ENCODE measurements at regions not wholly inside any gene's neighbourhood (a gene's known extent, or its start where the extent isn't known, plus 50 kb on each side); places are given as distances from the start of the nearest gene placed in this dataset.

DNA sequence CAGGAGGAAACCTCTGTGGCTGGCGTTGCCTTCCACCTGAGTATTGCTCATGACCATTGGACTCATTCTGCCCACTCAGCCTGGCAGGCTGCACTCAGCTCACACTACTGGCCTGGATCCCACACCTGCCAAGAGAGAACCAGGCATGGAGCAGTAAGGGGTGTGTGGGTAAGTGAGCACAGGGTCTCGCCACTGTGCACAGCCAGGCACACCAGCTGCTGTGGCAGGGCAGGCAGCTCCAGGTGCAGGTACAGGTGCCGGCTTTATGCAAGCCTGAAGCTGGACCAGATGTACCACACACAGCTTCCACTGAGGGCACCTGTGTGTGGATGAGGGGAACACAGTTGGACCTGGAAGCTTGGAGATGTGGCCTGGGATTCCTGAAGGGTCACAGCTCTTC, 295.2 kb upstream of the SNX7 start:
- TF ChIP-seq, protein P1, sequence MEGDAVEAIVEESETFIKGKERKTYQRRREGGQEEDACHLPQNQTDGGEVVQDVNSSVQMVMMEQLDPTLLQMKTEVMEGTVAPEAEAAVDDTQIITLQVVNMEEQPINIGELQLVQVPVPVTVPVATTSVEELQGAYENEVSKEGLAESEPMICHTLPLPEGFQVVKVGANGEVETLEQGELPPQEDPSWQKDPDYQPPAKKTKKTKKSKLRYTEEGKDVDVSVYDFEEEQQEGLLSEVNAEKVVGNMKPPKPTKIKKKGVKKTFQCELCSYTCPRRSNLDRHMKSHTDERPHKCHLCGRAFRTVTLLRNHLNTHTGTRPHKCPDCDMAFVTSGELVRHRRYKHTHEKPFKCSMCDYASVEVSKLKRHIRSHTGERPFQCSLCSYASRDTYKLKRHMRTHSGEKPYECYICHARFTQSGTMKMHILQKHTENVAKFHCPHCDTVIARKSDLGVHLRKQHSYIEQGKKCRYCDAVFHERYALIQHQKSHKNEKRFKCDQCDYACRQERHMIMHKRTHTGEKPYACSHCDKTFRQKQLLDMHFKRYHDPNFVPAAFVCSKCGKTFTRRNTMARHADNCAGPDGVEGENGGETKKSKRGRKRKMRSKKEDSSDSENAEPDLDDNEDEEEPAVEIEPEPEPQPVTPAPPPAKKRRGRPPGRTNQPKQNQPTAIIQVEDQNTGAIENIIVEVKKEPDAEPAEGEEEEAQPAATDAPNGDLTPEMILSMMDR (IDR thresholded peaks at IDR 0.05) = no peak
- TF ChIP-seq POLR2A (IDR thresholded peaks at IDR 0.05) = no peak
- H3K36me3 ChIP-seq (replicated peaks in 1 of 2; ENCODE audit: insufficient read depth in 1 of 2, low read depth in 2 of 2) = no peaks in the 10 kb centered on the region
- 78% methylated on average over 3 of the region's 3 CpGs; no CpG with 5 or more reads in 1 of the 2 donors for WGBS, 2 donors
- no peak overlapping the region for H3K27ac ChIP-seq
- no peaks in the 10 kb centered on the region for H3K4me1 ChIP-seq
- H3K9me3 ChIP-seq = no peaks in the 10 kb centered on the region
- DNase-seq (no peak), ATAC-seq (peak; percentile 24)
- H3K27me3 ChIP-seq = no peaks in the 10 kb centered on the region
- intact Hi-C loops (cut with DNase I) = no loop called here
- no peak overlapping the region for H3K4me3 ChIP-seq

DNA sequence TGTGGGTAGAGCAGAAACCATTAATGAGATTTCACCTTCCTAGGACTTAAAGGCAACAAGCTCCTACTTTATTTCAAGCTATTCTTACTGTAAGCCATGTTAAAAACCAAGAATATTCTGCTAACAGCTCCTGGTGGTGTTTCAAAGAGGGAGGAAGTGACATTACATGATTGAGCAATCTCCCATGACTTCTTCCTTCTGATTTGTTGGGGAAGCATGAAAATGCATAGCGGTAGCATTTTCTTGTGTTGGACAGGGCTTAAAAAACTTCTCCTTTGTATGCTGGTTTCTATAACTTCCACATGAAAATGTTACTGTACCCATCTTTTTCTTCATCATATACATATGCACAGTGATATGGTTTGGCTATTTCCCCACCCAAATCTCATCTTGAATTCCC, 297.0 kb upstream of the SNX7 start:
- intact Hi-C loops (cut with DNase I) = no loop called here
- H3K36me3 ChIP-seq (replicated peaks in 1 of 2; ENCODE audit: insufficient read depth in 1 of 2, low read depth in 2 of 2) = no peaks in the 10 kb centered on the region
- ATAC-seq (no peak), DNase-seq (no peak)
- no peak for TF ChIP-seq POLR2A (IDR thresholded peaks at IDR 0.05)
- TF ChIP-seq, protein P1 (IDR thresholded peaks at IDR 0.05) = no peak
- H3K4me3 ChIP-seq = no peak overlapping the region
- no peak overlapping the region for H3K27ac ChIP-seq
- no peaks in the 10 kb centered on the region for H3K27me3 ChIP-seq
- WGBS, 2 donors = 85 to 88% methylated on average over 1 of the region's 1 CpG
- H3K4me1 ChIP-seq = no peaks in the 10 kb centered on the region
- H3K9me3 ChIP-seq = no peaks in the 10 kb centered on the region

DNA sequence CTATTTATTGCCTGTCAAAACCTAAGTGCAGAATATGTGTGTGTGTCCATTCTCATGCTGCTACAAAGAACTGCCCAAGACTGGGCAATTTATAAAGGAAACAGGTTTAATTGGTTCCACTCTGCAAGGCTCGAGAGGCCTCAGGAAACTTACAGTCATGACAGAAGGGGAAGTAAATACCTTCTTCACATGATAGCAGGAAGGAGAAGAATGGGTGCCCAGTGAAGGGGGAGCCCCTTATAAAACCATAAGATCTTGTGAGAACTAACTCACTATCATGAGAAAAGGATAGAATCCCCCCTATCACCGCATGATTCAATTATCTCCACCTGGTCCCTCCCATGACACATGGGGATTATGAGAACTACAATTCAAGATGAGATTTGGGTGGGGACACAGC, 300.7 kb upstream of the SNX7 start:
- ATAC-seq = no peak
- intact Hi-C loops (cut with DNase I) = no loop called here
- WGBS, 2 donors = 69 to 76% methylated on average over 2 of the region's 2 CpGs

DNA sequence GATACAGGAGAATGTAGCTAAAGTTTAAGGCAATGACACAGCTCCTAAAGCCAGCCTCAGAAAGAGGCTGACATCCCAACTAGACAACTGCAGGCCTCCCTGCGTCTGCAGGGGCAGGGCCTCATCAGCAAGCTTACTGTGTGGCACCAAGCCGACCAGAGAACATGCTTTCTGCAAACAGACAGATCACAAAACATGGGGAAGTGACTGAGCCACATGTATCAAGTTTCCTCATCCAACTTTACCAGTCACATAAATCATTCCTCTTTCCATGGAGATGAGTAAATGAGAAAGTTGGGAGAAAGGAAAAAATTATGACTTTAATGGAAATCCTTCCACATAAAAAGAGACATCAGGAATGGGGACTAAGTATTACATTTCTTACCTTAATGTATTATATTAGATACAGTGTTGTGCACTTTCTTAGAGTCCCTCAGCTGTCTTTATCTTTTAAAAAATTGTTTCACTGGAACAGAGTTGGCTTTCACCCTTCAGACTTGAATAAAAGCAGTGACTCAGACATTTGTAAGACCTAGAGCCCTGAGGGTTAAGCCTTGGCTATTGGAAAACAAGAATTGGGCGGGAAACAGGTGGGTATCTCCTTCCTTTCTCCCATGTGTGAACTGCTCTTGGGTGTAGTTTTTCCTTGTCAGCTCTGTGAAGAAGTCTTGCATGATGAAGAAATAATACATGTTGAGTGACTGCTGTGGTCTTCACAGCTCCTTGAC, 305.7 kb upstream of the SNX7 start:
- no peak for DNase-seq
- WGBS, 2 donors = 35 to 55% methylated on average over 3 of the region's 3 CpGs
- intact Hi-C loops (cut with DNase I) = no loop called here

More for the DNA sequence above, 300.7 kb upstream of the SNX7 start:
- H3K36me3 ChIP-seq (replicated peaks in 1 of 2; ENCODE audit: insufficient read depth in 1 of 2, low read depth in 2 of 2) = no peaks in the 10 kb centered on the region
- H3K4me3 ChIP-seq = no peak overlapping the region
- no peaks in the 10 kb centered on the region for H3K27me3 ChIP-seq
- TF ChIP-seq, protein P1 (IDR thresholded peaks at IDR 0.05) = no peak
- no peak for TF ChIP-seq POLR2A (IDR thresholded peaks at IDR 0.05)
- no peaks in the 10 kb centered on the region for H3K4me1 ChIP-seq
- no peaks in the 10 kb centered on the region for H3K9me3 ChIP-seq
- no peak for DNase-seq
- H3K27ac ChIP-seq = no peak overlapping the region

More for the DNA sequence above, 305.7 kb upstream of the SNX7 start:
- no peaks in the 10 kb centered on the region for H3K36me3 ChIP-seq (replicated peaks in 1 of 2; ENCODE audit: insufficient read depth in 1 of 2, low read depth in 2 of 2)
- ATAC-seq = no peak
- no peak overlapping the region for H3K27ac ChIP-seq
- H3K9me3 ChIP-seq = no peaks in the 10 kb centered on the region
- no peak overlapping the region for H3K4me3 ChIP-seq
- no peaks in the 10 kb centered on the region for H3K27me3 ChIP-seq
- no peak for TF ChIP-seq POLR2A (IDR thresholded peaks at IDR 0.05)
- TF ChIP-seq, protein P1 (IDR thresholded peaks at IDR 0.05) = no peak
- H3K4me1 ChIP-seq = no peaks in the 10 kb centered on the region

Data from body of pancreas (tissue), 4 donors.